ENCODE measurements at regions not wholly inside any gene's neighbourhood (a gene's known extent, or its start where the extent isn't known, plus 50 kb on each side); places are given as distances from the start of the nearest gene placed in this dataset.

GRCh38 chr5:153080940-153081339 is 409.5 kb upstream of the GRIA1 start:
- Histone ChIP-seq H3K9ac (ENCODE audit: insufficient read depth, low read depth, low read length) (no peak overlapping the region), H3K27ac (ENCODE audit: extremely low read length, insufficient read depth, low read length) (no peak overlapping the region), H3K79me2 (ENCODE audit: insufficient read depth, low read length) (no peaks in the 10 kb centered on the region), H4K20me1 (ENCODE audit: insufficient read depth, low read length) (no peaks in the 10 kb centered on the region), H3K4me2 (ENCODE audit: low read depth, low read length) (no peak overlapping the region), H3K4me3 (replicated peaks in 1 of 3; ENCODE audit: insufficient read depth in 1 of 3, low read depth in 2 of 3, low read length in 3 of 3) (no peak overlapping the region), H3K27me3 (ENCODE audit: control insufficient read depth in 1 of 2, insufficient read depth in 2 of 2, low read length in 2 of 2) (no peaks in the 10 kb centered on the region), H3K36me3 (replicated peaks in 1 of 2; ENCODE audit: control insufficient read depth in 1 of 2, insufficient read depth in 2 of 2, low read length in 2 of 2) (no peaks in the 10 kb centered on the region), H3K9me3 (ENCODE audit: low read length) (peaks cover 51% of the 10 kb centered on the region), H3K4me1 (ENCODE audit: insufficient read depth, low read length) (no peaks in the 10 kb centered on the region), H2AFZ (ENCODE audit: low read length) (no peak overlapping the region)
- ATAC-seq (no peak), FAIRE-seq (no peak), DNase-seq (ENCODE audit: low spot score) (no peak)
- intact Hi-C loops (cut with micrococcal nuclease; ENCODE audit: unreplicated experiment): no loop called here
- in situ Hi-C loops (cut with HindIII; ENCODE audit: extremely low pct_ligation_motif_present, low pct_unique_long_range_greater_than_20kb): no loop called here
- 3% methylated on average over 6 of the region's 6 CpGs for WGBS (ENCODE audit: low lambda C conversion rate)
- BruUV-seq (replicated peaks): no TSS peak
- ChIA-PET CTCF (ENCODE audit: low intra/inter-chr PET ratio, low total read pairs) (no interaction called here), POLR2A (no interaction called here)
- no peak for TF ChIP-seq KDM6A (CRISPR knock-in tag; IDR thresholded peaks at IDR 0.05; ENCODE audit: low read depth)
- no peak for TF ChIP-seq PAWR (CRISPR knock-in tag; IDR thresholded peaks at IDR 0.05; ENCODE audit: borderline replicate concordance)
- TF ChIP-seq TBX2 (CRISPR knock-in tag; IDR thresholded peaks at IDR 0.05; ENCODE audit: borderline replicate concordance): no peak
- TF ChIP-seq ZNF18 (CRISPR knock-in tag; IDR thresholded peaks at IDR 0.05; ENCODE audit: insufficient replicate concordance): no peak
- TF ChIP-seq FOXP1 (IDR thresholded peaks at IDR 0.05): no peak
- no peak for TF ChIP-seq FOXP1 (CRISPR knock-in tag; IDR thresholded peaks at IDR 0.05)
- TF ChIP-seq ZSCAN31 (CRISPR knock-in tag; IDR thresholded peaks at IDR 0.05; ENCODE audit: low read depth): no peak
- TF ChIP-seq MNT (IDR thresholded peaks at IDR 0.05): no peak
